Gastrocnemius medialis (tissue), 4 donors: ENCODE measurements at regions not wholly inside any gene's neighbourhood (a gene's known extent, or its start where the extent isn't known, plus 50 kb on each side); places are given as distances from the start of the nearest gene placed in this dataset.

ENCODE experiments used
- ATAC-seq, 2 donors: fragments of 150-250 bp; one replicate each; pipeline ENCODE4 v1.9.1; 2016
- DNase-seq, 2 donors: peaks; one replicate each; pipeline ENCODE4 v3.0.0-alpha.2; 2019
- H3K27ac ChIP-seq, 4 donors: fragments of 200-600 bp; sonication (generic); 1 replicate in 1 of 4; 2 replicates in 3 of 4; pipeline ENCODE4 v1.5.1; 2016 to 2018; ENCODE audit warnings: mild to moderate bottlenecking in 2 of 4, moderate library complexity in 1 of 4
- H3K27me3 ChIP-seq, 3 donors: fragments of 200-600 bp; sonication (generic) in 2 of 3; 1 replicate in 1 of 3; 2 replicates in 2 of 3; pipeline versions ENCODE4 v1.5.1 to v1.6.0; 2016 to 2019; ENCODE audit warnings: mild to moderate bottlenecking in 1 of 3, moderate library complexity in 1 of 3
- H3K36me3 ChIP-seq, 2 donors: fragments of 200-600 bp; sonication (generic) in 1 of 2; one replicate each; pipeline ENCODE4 v1.5.1; 2017 to 2018
- H3K4me1 ChIP-seq, 2 donors: fragments of 200-600 bp; sonication (generic) in 1 of 2; one replicate each; pipeline ENCODE4 v1.5.1; 2016 to 2017; ENCODE audit warnings: mild to moderate bottlenecking in 2 of 2
- H3K4me3 ChIP-seq, 4 donors: fragments of 200-600 bp; sonication (generic) in 3 of 4; 1 replicate in 1 of 4; 2 replicates in 3 of 4; pipeline ENCODE4 v1.5.1; 2016 to 2019; ENCODE audit warnings: mild to moderate bottlenecking in 2 of 4
- H3K9me3 ChIP-seq, 3 donors: fragments of 200-600 bp; sonication (generic) in 2 of 3; 1 replicate in 1 of 3; 2 replicates in 2 of 3; pipeline ENCODE4 v1.5.1; 2016 to 2019
- POLR2A ChIP-seq, 2 donors: fragments of 450-650 bp; IDR thresholded peaks; one replicate each; pipeline ENCODE4 v1.6.1; 2017; ENCODE audit warnings: antibody characterized with exemption in 2 of 2, mild to moderate bottlenecking in 2 of 2, moderate library complexity in 2 of 2
- in situ Hi-C, 4 donors: fragments of 200-750 bp; cut with MboI; loops; one replicate each; pipeline versions ENCODE4 v1.15.0 to v1.8.0; 2017; ENCODE audit warnings: low sequenced_read_pairs in 4 of 4
- intact Hi-C: fragments of 100-400 bp; cut with DNase I; formaldehyde crosslinking; loops from one replicate; pipeline ENCODE4 v1.15.1; 2023; ENCODE audit warnings: low total_unique reads
- TF ChIP-seq, protein P1 (sequence below), 5 experiments: fragments of 450-650 bp in 3 of 5; fragments of 200-600 bp in 2 of 5; sonication (generic) in 2 of 5; IDR thresholded peaks in 4 of 5; conservative IDR thresholded peaks in 1 of 5; 1 replicate in 4 of 5; 2 replicates in 1 of 5; pipeline ENCODE4 v1.5.1; 2016 to 2019; ENCODE audit warnings: antibody characterized with exemption in 5 of 5, mild to moderate bottlenecking in 3 of 5, moderate library complexity in 3 of 5

DNA sequence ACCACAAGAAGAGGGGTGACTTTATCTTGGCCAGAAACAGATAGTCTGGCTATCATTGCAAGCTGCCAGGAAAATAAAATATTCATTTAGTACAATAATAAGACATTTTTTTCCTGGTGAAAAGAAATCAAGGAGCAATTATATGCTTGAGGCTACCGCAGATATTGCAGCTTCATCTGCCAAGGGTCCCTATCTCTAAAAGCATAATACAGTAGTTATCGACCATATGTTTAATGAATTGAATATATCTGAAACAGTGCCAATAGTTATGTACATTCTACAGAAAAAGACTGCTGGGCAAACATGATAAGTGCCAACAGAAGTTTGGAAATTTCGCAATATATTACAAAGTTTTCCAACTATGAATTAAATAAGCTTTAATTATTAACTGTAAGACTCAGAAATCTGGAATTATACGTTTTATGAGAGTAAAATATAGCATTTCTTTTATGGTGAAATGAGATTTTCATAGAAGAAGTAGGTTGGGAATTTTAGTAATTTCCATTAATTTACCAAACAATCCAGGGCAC, 561.1 kb upstream of the ZP4 start:
- Histone ChIP-seq H3K36me3 (no peaks in the 10 kb centered on the region), H3K9me3 (no peaks in the 10 kb centered on the region), H3K4me3 (no peak overlapping the region), H3K27me3 (no peaks in the 10 kb centered on the region), H3K4me1 (no peaks in the 10 kb centered on the region), H3K27ac (no peak overlapping the region)
- in situ Hi-C loops (no loop called here), intact Hi-C loops (no loop called here)
- TF ChIP-seq POLR2A (IDR thresholded peaks at IDR 0.05) = no peak
- TF ChIP-seq, protein P1, sequence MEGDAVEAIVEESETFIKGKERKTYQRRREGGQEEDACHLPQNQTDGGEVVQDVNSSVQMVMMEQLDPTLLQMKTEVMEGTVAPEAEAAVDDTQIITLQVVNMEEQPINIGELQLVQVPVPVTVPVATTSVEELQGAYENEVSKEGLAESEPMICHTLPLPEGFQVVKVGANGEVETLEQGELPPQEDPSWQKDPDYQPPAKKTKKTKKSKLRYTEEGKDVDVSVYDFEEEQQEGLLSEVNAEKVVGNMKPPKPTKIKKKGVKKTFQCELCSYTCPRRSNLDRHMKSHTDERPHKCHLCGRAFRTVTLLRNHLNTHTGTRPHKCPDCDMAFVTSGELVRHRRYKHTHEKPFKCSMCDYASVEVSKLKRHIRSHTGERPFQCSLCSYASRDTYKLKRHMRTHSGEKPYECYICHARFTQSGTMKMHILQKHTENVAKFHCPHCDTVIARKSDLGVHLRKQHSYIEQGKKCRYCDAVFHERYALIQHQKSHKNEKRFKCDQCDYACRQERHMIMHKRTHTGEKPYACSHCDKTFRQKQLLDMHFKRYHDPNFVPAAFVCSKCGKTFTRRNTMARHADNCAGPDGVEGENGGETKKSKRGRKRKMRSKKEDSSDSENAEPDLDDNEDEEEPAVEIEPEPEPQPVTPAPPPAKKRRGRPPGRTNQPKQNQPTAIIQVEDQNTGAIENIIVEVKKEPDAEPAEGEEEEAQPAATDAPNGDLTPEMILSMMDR (IDR thresholded peaks at IDR 0.05 in 4 of 5, conservative IDR thresholded peaks at IDR 0.05 in 1 of 5) = no peak
- ATAC-seq = no peak
- no peak for DNase-seq

DNA sequence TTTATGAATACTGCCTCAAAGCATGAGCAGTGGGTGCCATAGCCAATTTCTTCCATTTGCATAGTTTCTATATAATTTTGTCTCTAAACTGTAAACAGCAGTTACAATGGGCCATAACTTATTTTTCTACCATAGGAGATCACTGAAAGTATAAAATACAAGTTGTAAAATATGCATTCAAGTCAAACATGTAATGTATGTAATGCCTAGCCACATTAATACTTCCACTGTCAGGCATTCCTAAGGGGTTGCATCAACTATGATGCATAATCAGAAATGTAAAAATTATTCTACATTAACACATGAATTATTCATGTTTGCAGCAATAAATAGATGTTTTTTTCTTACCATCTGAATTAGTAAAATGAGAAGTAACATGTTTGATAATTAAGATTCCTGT, 560.3 kb upstream of the ZP4 start:
- ATAC-seq (no peak), DNase-seq (no peak)
- in situ Hi-C loops = no loop called here
- Histone ChIP-seq H3K27ac (no peak overlapping the region), H3K4me1 (no peaks in the 10 kb centered on the region), H3K9me3 (no peaks in the 10 kb centered on the region), H3K4me3 (no peak overlapping the region), H3K27me3 (no peaks in the 10 kb centered on the region), H3K36me3 (no peaks in the 10 kb centered on the region)
- no peak for TF ChIP-seq POLR2A (IDR thresholded peaks at IDR 0.05)
- TF ChIP-seq, protein P1 (IDR thresholded peaks at IDR 0.05 in 4 of 5, conservative IDR thresholded peaks at IDR 0.05 in 1 of 5) = no peak
- intact Hi-C loops = no loop called here

DNA sequence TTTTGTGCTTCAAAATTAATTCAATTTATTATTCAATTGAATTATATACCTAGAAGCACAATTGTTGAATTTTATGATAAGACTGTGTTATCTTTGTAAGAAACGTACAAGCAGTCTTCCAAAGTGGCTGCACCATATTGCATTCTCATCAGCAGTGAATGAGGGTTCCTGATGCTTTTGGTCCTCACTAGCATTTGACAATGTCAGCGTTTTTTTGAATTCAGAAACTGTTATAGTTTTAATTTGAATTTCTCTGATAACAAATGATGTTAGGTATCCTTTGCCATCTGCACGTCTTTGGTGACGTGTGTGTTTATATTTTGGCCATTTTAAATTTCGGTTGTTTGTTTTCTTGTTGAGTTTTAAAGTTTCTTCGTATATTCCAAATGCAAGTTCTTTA, 553.0 kb upstream of the ZP4 start:
- Histone ChIP-seq H3K4me1 (no peaks in the 10 kb centered on the region), H3K4me3 (no peak overlapping the region), H3K36me3 (no peaks in the 10 kb centered on the region), H3K27me3 (no peaks in the 10 kb centered on the region), H3K27ac (no peak overlapping the region), H3K9me3 (no peaks in the 10 kb centered on the region)
- ATAC-seq = no peak
- intact Hi-C loops (no loop called here), in situ Hi-C loops (no loop called here)
- no peak for DNase-seq
- TF ChIP-seq POLR2A (IDR thresholded peaks at IDR 0.05) = no peak
- TF ChIP-seq, protein P1 (IDR thresholded peaks at IDR 0.05 in 4 of 5, conservative IDR thresholded peaks at IDR 0.05 in 1 of 5) = no peak

DNA sequence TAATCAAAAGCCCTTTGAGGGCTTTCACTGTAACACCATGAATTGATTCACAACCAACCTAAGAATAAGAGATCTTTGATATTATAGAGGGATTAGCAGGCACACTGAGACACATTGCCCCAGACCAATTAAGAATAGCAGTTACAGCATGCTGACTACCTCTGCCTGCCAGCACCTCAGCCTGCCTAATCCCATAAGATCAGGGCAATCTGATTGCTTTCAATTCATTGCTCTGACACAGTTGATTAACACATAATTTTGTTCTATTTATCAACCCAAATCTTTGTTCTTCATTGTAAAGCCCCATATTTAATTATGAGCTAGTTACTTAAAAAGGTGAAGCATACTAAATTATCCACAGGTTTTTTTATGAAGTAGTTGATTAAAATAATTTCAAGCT, 548.8 kb upstream of the ZP4 start:
- intact Hi-C loops = no loop called here
- ATAC-seq (no peak), DNase-seq (no peak)
- no peaks in the 10 kb centered on the region for H3K36me3 ChIP-seq
- in situ Hi-C loops = no loop called here
- H3K9me3 ChIP-seq = no peaks in the 10 kb centered on the region
- H3K4me1 ChIP-seq = no peaks in the 10 kb centered on the region
- H3K27ac ChIP-seq = no peak overlapping the region
- no peaks in the 10 kb centered on the region for H3K27me3 ChIP-seq
- H3K4me3 ChIP-seq = no peak overlapping the region
- TF ChIP-seq, protein P1 (IDR thresholded peaks at IDR 0.05 in 4 of 5, conservative IDR thresholded peaks at IDR 0.05 in 1 of 5) = no peak
- TF ChIP-seq POLR2A (IDR thresholded peaks at IDR 0.05) = no peak
